A549 (cell line): ENCODE measurements at regions not wholly inside any gene's neighbourhood (a gene's known extent, or its start where the extent isn't known, plus 50 kb on each side); places are given as distances from the start of the nearest gene placed in this dataset.

Experiments
- ATAC-seq, 2 experiments: fragments of 200-7000 bp in 1 of 2; fragments of >200 bp in 1 of 2; cut with Nextera tagmentation in 1 of 2; cut with Tn5 transposase in 1 of 2; 3 replicates each; pipeline versions ENCODE4 v1.8.0 to v1.9.1; 2018 to 2020; ENCODE audit warnings: mild to moderate bottlenecking in 1 of 2, moderate library complexity in 1 of 2
- CTCF ChIA-PET: fragments of 300-600 bp; sonication (Branson Sonifier 250); formaldehyde crosslinking; extraction: SDS; loops from one replicate; lab custom pipeline; 2021; ENCODE audit warnings: antibody characterized with exemption, inconsistent platforms; lab: Yijun Ruan, JAX
- POLR2A ChIA-PET: fragments of 350-600 bp; formaldehyde crosslinking; extraction: SDS; loops from one replicate; lab custom pipeline; 2021; ENCODE audit warnings: antibody characterized with exemption, inconsistent platforms; lab: Yijun Ruan, JAX
- DNase-seq, 2 experiments: peaks; one replicate each; pipeline versions ENCODE4 v3.0.0 to v3.0.0-alpha.2; 2011 to 2016; ENCODE audit warnings: low read depth in 1 of 2, low spot score in 1 of 2
- FAIRE-seq: peaks from 2 replicates; lab custom pipeline; 2011; peaks lifted over from hg19 to GRCh38; lab: Jason Lieb, UNC
- H3K27ac ChIP-seq, 2 experiments: fragments of >200 bp; sonication (Bioruptor Twin); formaldehyde crosslinking; 3 replicates each; pipeline ENCODE4 v1.5.1; 2016 to 2017
- H3K4me1 ChIP-seq: fragments of >200 bp; sonication (Bioruptor Twin); formaldehyde crosslinking; 3 replicates; pipeline ENCODE4 v1.6.1; 2016
- H3K4me2 ChIP-seq: fragments of >200 bp; sonication (Bioruptor Twin); formaldehyde crosslinking; 3 replicates; pipeline ENCODE4 v1.6.1; 2016
- H3K4me3 ChIP-seq: fragments of >200 bp; sonication (Bioruptor Twin); formaldehyde crosslinking; 3 replicates; pipeline ENCODE4 v1.5.1; 2016
- H3K9me3 ChIP-seq: fragments of >200 bp; sonication (Bioruptor Twin); formaldehyde crosslinking; 3 replicates; pipeline ENCODE4 v1.6.1; 2016
- CBX2 ChIP-seq: fragments of 200-600 bp; sonication (generic); IDR thresholded peaks from 2 replicates; pipeline ENCODE4 v1.6.1; 2016; ENCODE audit warnings: low read depth, mild to moderate bottlenecking, borderline replicate concordance
- CEBPB ChIP-seq, 2 experiments: fragments of >200 bp in 1 of 2; sonication (Bioruptor Twin) in 1 of 2; formaldehyde crosslinking in 1 of 2; IDR thresholded peaks; 2 replicates each; pipeline ENCODE4 v1.6.1; 2012 to 2016
- CHD4 ChIP-seq: fragments of 200-600 bp; sonication (generic); IDR thresholded peaks from 2 replicates; pipeline ENCODE4 v1.6.1; 2016; ENCODE audit warnings: antibody characterized with exemption, mild to moderate bottlenecking, borderline replicate concordance
- FOXS1 ChIP-seq: fragments of 250-450 bp; sonication (Bioruptor Pico); IDR thresholded peaks from 2 replicates; pipeline ENCODE4 v1.5.0; 2020; ENCODE audit warnings: mild to moderate bottlenecking, moderate library complexity
- HOXA7 ChIP-seq: fragments of 250-450 bp; sonication (Bioruptor Pico); IDR thresholded peaks from 2 replicates; pipeline ENCODE4 v1.5.0; 2020; ENCODE audit warnings: mild to moderate bottlenecking, moderate library complexity
- HOXB5 ChIP-seq: fragments of 250-450 bp; sonication (Bioruptor Pico); IDR thresholded peaks from 2 replicates; pipeline ENCODE4 v1.5.0; 2020; ENCODE audit warnings: mild to moderate bottlenecking, moderate library complexity
- JUNB ChIP-seq: fragments of >200 bp; sonication (Bioruptor Twin); formaldehyde crosslinking; IDR thresholded peaks from 2 replicates; pipeline ENCODE4 v1.6.1; 2016
- MAZ ChIP-seq: fragments of 150-350 bp; IDR thresholded peaks from 2 replicates; pipeline ENCODE4 v1.6.1; 2014; ENCODE audit warnings: antibody characterized with exemption, low read depth, low read length, borderline replicate concordance
- POLR2AphosphoS2 ChIP-seq: conservative IDR thresholded peaks from 2 replicates; pipeline ENCODE4 v1.6.1; 2012; ENCODE audit warnings: low read length, improper control_type of control experiment, inconsistent platforms
- RCOR1 ChIP-seq: fragments of 150-350 bp; IDR thresholded peaks from 2 replicates; pipeline ENCODE4 v1.6.1; 2014; ENCODE audit warnings: antibody characterized with exemption, low read length, low read depth
- RFX5 ChIP-seq: fragments of 450-650 bp; IDR thresholded peaks from 2 replicates; pipeline ENCODE4 v1.7.1; 2014; ENCODE audit warnings: antibody characterized with exemption, mild to moderate bottlenecking, moderate library complexity
- SMC3 ChIP-seq: fragments of >200 bp; sonication (Bioruptor Twin); formaldehyde crosslinking; IDR thresholded peaks from 3 replicates; pipeline ENCODE4 v1.6.1; 2018; ENCODE audit warnings: inconsistent platforms
- ZC3H11A ChIP-seq: fragments of 450-650 bp; IDR thresholded peaks from 2 replicates; pipeline ENCODE4 v1.6.1; 2014; ENCODE audit warnings: antibody characterized with exemption, mild to moderate bottlenecking
- ZFP36 ChIP-seq: fragments of 450-650 bp; IDR thresholded peaks from 2 replicates; pipeline ENCODE4 v1.6.1; 2014; ENCODE audit warnings: borderline replicate concordance; ENCODE audit not compliant: partially characterized antibody
- WGBS: methylation state at CpG from one replicate; pipeline ENCODE4 v1.1.6; 2017; ENCODE audit errors: missing lambda C conversion rate; 5-methylcytosine and 5-hydroxymethylcytosine counted together
- TF ChIP-seq, protein P1 (sequence below): fragments of >200 bp; sonication (Bioruptor Twin); formaldehyde crosslinking; IDR thresholded peaks from 2 replicates; pipeline ENCODE4 v1.6.1; 2016
- TF ChIP-seq, protein P2 (sequence below): IDR thresholded peaks from 2 replicates; pipeline ENCODE4 v1.6.1; 2012
- TF ChIP-seq, protein P3 (sequence below): fragments of 450-650 bp; IDR thresholded peaks from 2 replicates; pipeline ENCODE4 v1.6.1; 2014; ENCODE audit warnings: antibody characterized with exemption
- TF ChIP-seq, protein P4 (sequence below): fragments of 250-450 bp; sonication (Bioruptor Pico); IDR thresholded peaks from 2 replicates; pipeline ENCODE4 v1.5.0; 2021; ENCODE audit warnings: mild to moderate bottlenecking, moderate library complexity, borderline replicate concordance
- TF ChIP-seq, protein P5 (sequence below): fragments of 200-600 bp; sonication (generic); IDR thresholded peaks from 2 replicates; pipeline ENCODE4 v1.6.1; 2016; ENCODE audit warnings: antibody characterized with exemption, mild to moderate bottlenecking, moderate library complexity
- TF ChIP-seq, protein P6 (sequence below): IDR thresholded peaks from 2 replicates; pipeline ENCODE4 v1.6.1; 2012

DNA sequence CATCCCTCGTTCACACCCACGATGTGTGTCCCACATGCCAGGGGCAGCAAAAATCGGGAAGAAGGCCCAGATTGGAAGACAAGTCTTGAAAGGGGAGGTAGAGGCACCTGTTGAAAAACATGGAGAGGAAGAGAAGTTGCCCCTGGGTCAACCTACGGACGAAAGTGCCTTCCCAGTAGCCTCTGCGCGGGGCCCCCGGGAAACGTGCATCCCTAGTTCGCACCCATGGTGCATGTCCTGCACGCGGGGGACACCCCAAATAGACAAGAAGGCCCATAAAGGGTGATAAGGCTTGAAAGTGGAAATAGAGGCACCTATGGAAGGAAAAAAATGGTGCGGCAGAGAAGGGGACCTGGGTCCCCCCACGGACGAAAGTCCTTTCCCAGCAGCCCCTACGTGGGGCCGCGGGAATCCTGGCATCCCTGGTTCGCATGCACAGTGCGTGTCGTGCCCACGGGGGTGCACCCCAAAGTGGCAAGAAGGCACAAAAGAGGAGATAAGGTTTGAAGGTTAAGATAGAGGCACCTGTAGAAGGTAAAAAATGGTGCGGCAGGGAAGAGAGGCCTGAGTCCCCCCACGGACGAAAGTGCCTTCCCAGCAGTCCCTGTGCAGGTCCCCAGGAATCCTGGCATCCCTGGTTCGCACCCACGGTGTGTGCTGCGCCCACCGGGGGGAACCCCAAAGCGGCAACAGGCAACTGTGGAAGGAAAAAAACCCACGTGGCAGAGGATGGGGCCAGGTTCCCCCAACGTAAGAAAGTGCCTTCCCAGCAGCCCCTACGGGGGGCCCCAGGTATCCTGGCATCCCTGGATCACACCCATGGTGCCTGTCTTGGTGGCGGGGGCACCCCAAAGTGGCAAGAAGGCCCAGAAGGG, 278.3 kb downstream of the ALG10 start:
- H3K4me2 ChIP-seq: no peak overlapping the region
- ChIA-PET POLR2A (no interaction called here), CTCF (no interaction called here)
- no peak overlapping the region for H3K4me3 ChIP-seq
- ATAC-seq: no peak
- H3K9me3 ChIP-seq: no peaks in the 10 kb centered on the region
- no peaks in the 10 kb centered on the region for H3K4me1 ChIP-seq
- no peak for DNase-seq
- FAIRE-seq: no peak
- WGBS: 46% methylated on average over 34 of the region's 34 CpGs
- no peak overlapping the region for H3K27ac ChIP-seq
- TF ChIP-seq CBX2 (no peak), RFX5 (no peak)
- TF ChIP-seq, protein P1, sequence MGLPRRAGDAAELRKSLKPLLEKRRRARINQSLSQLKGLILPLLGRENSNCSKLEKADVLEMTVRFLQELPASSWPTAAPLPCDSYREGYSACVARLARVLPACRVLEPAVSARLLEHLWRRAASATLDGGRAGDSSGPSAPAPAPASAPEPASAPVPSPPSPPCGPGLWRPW: no peak
- TF ChIP-seq, protein P2, sequence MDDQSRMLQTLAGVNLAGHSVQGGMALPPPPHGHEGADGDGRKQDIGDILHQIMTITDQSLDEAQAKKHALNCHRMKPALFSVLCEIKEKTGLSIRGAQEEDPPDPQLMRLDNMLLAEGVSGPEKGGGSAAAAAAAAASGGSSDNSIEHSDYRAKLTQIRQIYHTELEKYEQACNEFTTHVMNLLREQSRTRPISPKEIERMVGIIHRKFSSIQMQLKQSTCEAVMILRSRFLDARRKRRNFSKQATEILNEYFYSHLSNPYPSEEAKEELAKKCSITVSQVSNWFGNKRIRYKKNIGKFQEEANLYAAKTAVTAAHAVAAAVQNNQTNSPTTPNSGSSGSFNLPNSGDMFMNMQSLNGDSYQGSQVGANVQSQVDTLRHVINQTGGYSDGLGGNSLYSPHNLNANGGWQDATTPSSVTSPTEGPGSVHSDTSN: no peak
- TF ChIP-seq, protein P3, sequence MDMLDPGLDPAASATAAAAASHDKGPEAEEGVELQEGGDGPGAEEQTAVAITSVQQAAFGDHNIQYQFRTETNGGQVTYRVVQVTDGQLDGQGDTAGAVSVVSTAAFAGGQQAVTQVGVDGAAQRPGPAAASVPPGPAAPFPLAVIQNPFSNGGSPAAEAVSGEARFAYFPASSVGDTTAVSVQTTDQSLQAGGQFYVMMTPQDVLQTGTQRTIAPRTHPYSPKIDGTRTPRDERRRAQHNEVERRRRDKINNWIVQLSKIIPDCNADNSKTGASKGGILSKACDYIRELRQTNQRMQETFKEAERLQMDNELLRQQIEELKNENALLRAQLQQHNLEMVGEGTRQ: no peak

DNA sequence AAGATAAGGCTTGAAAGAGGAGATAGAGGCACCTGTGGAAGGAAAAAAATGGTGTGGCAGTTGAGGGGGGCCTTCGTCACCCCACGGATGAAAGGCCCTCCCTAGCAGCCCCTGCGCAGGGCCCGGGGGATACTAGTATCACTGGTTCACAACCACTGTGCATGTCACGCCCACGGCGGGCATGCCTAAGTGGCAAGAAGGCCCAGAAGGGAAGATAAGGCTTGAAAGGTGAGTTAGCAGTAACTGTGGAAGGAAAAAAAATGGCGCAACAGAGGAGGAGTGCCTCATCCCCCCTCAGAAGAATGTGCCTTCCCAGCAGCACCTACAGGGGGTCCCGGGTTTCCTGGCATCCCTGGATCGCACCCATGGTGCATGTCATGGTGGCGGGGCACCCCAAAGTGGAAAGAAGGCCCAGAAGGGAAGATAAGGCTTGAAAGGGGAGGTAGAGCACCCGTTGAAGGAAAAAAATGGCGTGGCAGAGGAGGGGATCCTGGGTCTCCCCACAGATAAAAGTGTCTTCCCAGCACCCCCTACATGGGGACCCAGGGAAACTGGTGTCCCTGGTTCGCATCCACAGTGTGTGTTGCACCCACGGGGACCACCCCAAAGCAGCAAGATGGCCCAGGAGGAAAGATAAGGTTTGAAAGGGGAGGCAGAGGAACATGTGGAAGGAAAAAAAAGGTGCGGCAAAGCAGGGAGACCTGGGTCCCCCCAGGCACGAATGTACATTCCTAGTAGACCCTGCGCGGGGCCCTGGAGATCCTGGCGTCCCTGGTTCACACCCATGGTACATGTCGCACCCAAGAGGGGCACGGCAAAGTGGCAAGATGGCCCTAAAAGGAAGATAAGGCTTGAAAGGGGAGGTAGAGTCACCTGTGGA, 279.2 kb downstream of the ALG10 start:
- ATAC-seq: no peak
- ChIA-PET POLR2A (no interaction called here), CTCF (no interaction called here)
- no peak for TF ChIP-seq MAZ
- TF ChIP-seq ZFP36: no peak
- TF ChIP-seq, protein P4, sequence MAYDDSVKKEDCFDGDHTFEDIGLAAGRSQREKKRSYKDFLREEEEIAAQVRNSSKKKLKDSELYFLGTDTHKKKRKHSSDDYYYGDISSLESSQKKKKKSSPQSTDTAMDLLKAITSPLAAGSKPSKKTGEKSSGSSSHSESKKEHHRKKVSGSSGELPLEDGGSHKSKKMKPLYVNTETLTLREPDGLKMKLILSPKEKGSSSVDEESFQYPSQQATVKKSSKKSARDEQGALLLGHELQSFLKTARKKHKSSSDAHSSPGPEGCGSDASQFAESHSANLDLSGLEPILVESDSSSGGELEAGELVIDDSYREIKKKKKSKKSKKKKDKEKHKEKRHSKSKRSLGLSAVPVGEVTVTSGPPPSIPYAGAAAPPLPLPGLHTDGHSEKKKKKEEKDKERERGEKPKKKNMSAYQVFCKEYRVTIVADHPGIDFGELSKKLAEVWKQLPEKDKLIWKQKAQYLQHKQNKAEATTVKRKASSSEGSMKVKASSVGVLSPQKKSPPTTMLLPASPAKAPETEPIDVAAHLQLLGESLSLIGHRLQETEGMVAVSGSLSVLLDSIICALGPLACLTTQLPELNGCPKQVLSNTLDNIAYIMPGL (CRISPR knock-in tag): no peak
- no peak for TF ChIP-seq JUNB
- TF ChIP-seq RFX5: no peak
- no peak for TF ChIP-seq CBX2
- TF ChIP-seq, protein P5, sequence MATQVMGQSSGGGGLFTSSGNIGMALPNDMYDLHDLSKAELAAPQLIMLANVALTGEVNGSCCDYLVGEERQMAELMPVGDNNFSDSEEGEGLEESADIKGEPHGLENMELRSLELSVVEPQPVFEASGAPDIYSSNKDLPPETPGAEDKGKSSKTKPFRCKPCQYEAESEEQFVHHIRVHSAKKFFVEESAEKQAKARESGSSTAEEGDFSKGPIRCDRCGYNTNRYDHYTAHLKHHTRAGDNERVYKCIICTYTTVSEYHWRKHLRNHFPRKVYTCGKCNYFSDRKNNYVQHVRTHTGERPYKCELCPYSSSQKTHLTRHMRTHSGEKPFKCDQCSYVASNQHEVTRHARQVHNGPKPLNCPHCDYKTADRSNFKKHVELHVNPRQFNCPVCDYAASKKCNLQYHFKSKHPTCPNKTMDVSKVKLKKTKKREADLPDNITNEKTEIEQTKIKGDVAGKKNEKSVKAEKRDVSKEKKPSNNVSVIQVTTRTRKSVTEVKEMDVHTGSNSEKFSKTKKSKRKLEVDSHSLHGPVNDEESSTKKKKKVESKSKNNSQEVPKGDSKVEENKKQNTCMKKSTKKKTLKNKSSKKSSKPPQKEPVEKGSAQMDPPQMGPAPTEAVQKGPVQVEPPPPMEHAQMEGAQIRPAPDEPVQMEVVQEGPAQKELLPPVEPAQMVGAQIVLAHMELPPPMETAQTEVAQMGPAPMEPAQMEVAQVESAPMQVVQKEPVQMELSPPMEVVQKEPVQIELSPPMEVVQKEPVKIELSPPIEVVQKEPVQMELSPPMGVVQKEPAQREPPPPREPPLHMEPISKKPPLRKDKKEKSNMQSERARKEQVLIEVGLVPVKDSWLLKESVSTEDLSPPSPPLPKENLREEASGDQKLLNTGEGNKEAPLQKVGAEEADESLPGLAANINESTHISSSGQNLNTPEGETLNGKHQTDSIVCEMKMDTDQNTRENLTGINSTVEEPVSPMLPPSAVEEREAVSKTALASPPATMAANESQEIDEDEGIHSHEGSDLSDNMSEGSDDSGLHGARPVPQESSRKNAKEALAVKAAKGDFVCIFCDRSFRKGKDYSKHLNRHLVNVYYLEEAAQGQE: no peak
- no peak for TF ChIP-seq POLR2AphosphoS2
- no peak for TF ChIP-seq SMC3
- no peak for TF ChIP-seq RCOR1
- TF ChIP-seq FOXS1 (CRISPR knock-in tag): no peak
- no peak for TF ChIP-seq CEBPB (IDR thresholded peaks at IDR 0.05)
- TF ChIP-seq, protein P6, sequence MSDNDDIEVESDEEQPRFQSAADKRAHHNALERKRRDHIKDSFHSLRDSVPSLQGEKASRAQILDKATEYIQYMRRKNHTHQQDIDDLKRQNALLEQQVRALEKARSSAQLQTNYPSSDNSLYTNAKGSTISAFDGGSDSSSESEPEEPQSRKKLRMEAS: no peak
- no peak for TF ChIP-seq ZC3H11A
- TF ChIP-seq CHD4: no peak
- no peak for TF ChIP-seq HOXA7 (CRISPR knock-in tag)
- no peak for TF ChIP-seq HOXB5 (CRISPR knock-in tag)
- Histone ChIP-seq H3K4me1 (no peaks in the 10 kb centered on the region), H3K27ac (no peak overlapping the region), H3K4me3 (no peak overlapping the region), H3K4me2 (no peak overlapping the region), H3K9me3 (no peaks in the 10 kb centered on the region)
- WGBS: 29% methylated on average over 21 of the region's 22 CpGs
- no peak for DNase-seq
- FAIRE-seq: no peak
